H1 (cell line): ENCODE measurements at regions not wholly inside any gene's neighbourhood (a gene's known extent, or its start where the extent isn't known, plus 50 kb on each side); places are given as distances from the start of the nearest gene placed in this dataset.

Source experiments
- CTCF ChIA-PET: fragments of 300-600 bp; sonication (Branson Sonifier 250); formaldehyde crosslinking; loops from one replicate; lab custom pipeline; 2021; ENCODE audit not compliant: partially characterized antibody; lab: Charles Lee
- POLR2A ChIA-PET: fragments of 300-600 bp; sonication (Branson Sonifier 250); formaldehyde crosslinking; loops from one replicate; lab custom pipeline; 2021; ENCODE audit warnings: inconsistent platforms; ENCODE audit not compliant: partially characterized antibody; lab: Charles Lee
- DNase-seq, 2 experiments: peaks; one replicate each; pipeline versions ENCODE4 v3.0.0 to v3.0.0-alpha.2; 2010 to 2022; ENCODE audit warnings: low spot score in 2 of 2, low read depth in 1 of 2, mixed read lengths in 1 of 2
- FAIRE-seq: peaks from 2 replicates; lab custom pipeline; 2011; peaks lifted over from hg19 to GRCh38; lab: Jason Lieb, UNC
- H2AFZ ChIP-seq: 2 replicates; pipeline ENCODE4 v1.8.1; 2012; ENCODE audit warnings: low read length, inconsistent platforms
- H2AK5ac ChIP-seq: 2 replicates; pipeline ENCODE4 v1.6.1; 2013; ENCODE audit warnings: low read depth, low read length
- H2BK120ac ChIP-seq: replicated peaks from 2 replicates; pipeline ENCODE3; 2013; ENCODE audit warnings: low read depth, low read length, inconsistent platforms
- H2BK12ac ChIP-seq: 2 replicates; pipeline ENCODE4 v1.6.1; 2013; ENCODE audit warnings: low read depth, low read length
- H2BK15ac ChIP-seq: 2 replicates; pipeline ENCODE4 v1.6.1; 2013; ENCODE audit warnings: low read length
- H2BK20ac ChIP-seq: 2 replicates; pipeline ENCODE4 v1.6.1; 2013; ENCODE audit warnings: low read length
- H2BK5ac ChIP-seq: 2 replicates; pipeline ENCODE4 v1.6.1; 2013; ENCODE audit warnings: low read depth, low read length
- H3K14ac ChIP-seq: 2 replicates; pipeline ENCODE4 v1.6.1; 2013; ENCODE audit warnings: inconsistent platforms; ENCODE audit not compliant: insufficient read length
- H3K18ac ChIP-seq: 2 replicates; pipeline ENCODE4 v1.6.1; 2013; ENCODE audit warnings: low read length; ENCODE audit errors: extremely low read depth
- H3K23ac ChIP-seq: 2 replicates; pipeline ENCODE4 v1.6.1; 2013; ENCODE audit warnings: inconsistent platforms; ENCODE audit not compliant: insufficient read length
- H3K23me2 ChIP-seq: 2 replicates; pipeline ENCODE4 v1.6.1; 2013; ENCODE audit warnings: low read depth, low read length
- H3K27ac ChIP-seq: 2 replicates; pipeline ENCODE4 v1.6.1; 2011; ENCODE audit warnings: low read depth, low read length, inconsistent platforms
- H3K27me3 ChIP-seq, 4 experiments: replicated peaks in 1 of 4; 1 replicate in 1 of 4; 2 replicates in 3 of 4; pipeline versions ENCODE4 v1.6.1 to v1.8.1; 2011 to 2013; ENCODE audit warnings: low read length in 3 of 4, mild to moderate bottlenecking in 3 of 4, inconsistent platforms in 2 of 4, mixed read lengths in 2 of 4, moderate library complexity in 1 of 4; ENCODE audit not compliant: control insufficient read depth in 3 of 4, insufficient read depth in 3 of 4; ENCODE audit errors: extremely low read depth in 1 of 4
- H3K36me3 ChIP-seq, 4 experiments: 2 replicates each; pipeline versions ENCODE4 v1.6.1 to v1.8.1; 2011 to 2013; ENCODE audit warnings: mild to moderate bottlenecking in 4 of 4, low read length in 3 of 4, moderate library complexity in 2 of 4, control low read depth in 1 of 4, inconsistent platforms in 1 of 4; ENCODE audit not compliant: insufficient read depth in 4 of 4, control insufficient read depth in 2 of 4
- H3K4ac ChIP-seq: replicated peaks from 2 replicates; pipeline ENCODE3; 2013; ENCODE audit warnings: low read length, low read depth, mixed read lengths, inconsistent platforms; ENCODE audit not compliant: insufficient read length
- H3K4me1 ChIP-seq, 4 experiments: replicated peaks in 1 of 4; 1 replicate in 1 of 4; 2 replicates in 3 of 4; pipeline versions ENCODE4 v1.6.1 to v1.8.1; 2011 to 2013; ENCODE audit warnings: low read length in 3 of 4, inconsistent platforms in 2 of 4, mixed read lengths in 1 of 4; ENCODE audit not compliant: insufficient read depth in 4 of 4, control insufficient read depth in 3 of 4
- H3K4me2 ChIP-seq, 2 experiments: 2 replicates each; pipeline versions ENCODE4 v1.6.1 to v1.8.1; 2011 to 2013; ENCODE audit warnings: low read depth in 2 of 2, low read length in 2 of 2, control low read depth in 1 of 2, inconsistent platforms in 1 of 2, mild to moderate bottlenecking in 1 of 2; ENCODE audit not compliant: insufficient read depth in 1 of 2
- H3K4me3 ChIP-seq, 4 experiments: fragments of 200-600, 300-600 bp in 1 of 4; sonication (generic), shearing (Covaris generic), sonication (Bioruptor Twin) in 1 of 4; 2 replicates each; pipeline versions ENCODE4 v1.5.1 to v1.8.1; 2011 to 2016; ENCODE audit warnings: low read length in 4 of 4, low read depth in 3 of 4, control low read depth in 2 of 4, inconsistent platforms in 2 of 4, mild to moderate bottlenecking in 2 of 4, mixed read lengths in 1 of 4, moderate library complexity in 1 of 4; ENCODE audit not compliant: insufficient read depth in 2 of 4; ENCODE audit errors: extremely low read depth in 1 of 4
- H3K56ac ChIP-seq: replicated peaks from 2 replicates; pipeline ENCODE3; 2013; ENCODE audit warnings: low read depth, mild to moderate bottlenecking, mixed read lengths, low read length, inconsistent platforms; ENCODE audit not compliant: insufficient read length
- H3K79me1 ChIP-seq: 2 replicates; pipeline ENCODE4 v1.6.1; 2013; ENCODE audit warnings: low read depth, low read length, control low read depth
- H3K79me2 ChIP-seq, 2 experiments: 2 replicates each; pipeline versions ENCODE4 v1.6.1 to v1.8.1; 2012 to 2013; ENCODE audit warnings: low read length in 2 of 2, mild to moderate bottlenecking in 2 of 2, inconsistent platforms in 1 of 2; ENCODE audit not compliant: insufficient read depth in 2 of 2, control insufficient read depth in 1 of 2
- H3K9ac ChIP-seq, 4 experiments: replicated peaks in 1 of 4; 1 replicate in 1 of 4; 2 replicates in 3 of 4; pipeline versions ENCODE4 v1.6.1 to v1.8.1; 2011 to 2013; ENCODE audit warnings: low read depth in 3 of 4, low read length in 3 of 4, control low read depth in 2 of 4, mild to moderate bottlenecking in 2 of 4, moderate library complexity in 2 of 4, inconsistent platforms in 1 of 4; ENCODE audit errors: extremely low read depth in 1 of 4
- H3K9me3 ChIP-seq, 2 experiments: 2 replicates each; pipeline versions ENCODE4 v1.6.1 to v1.8.1; 2012 to 2013; ENCODE audit warnings: mild to moderate bottlenecking in 2 of 2, moderate library complexity in 2 of 2, control low read depth in 1 of 2, inconsistent platforms in 1 of 2, low read depth in 1 of 2, low read length in 1 of 2, mixed read lengths in 1 of 2; ENCODE audit not compliant: insufficient read depth in 2 of 2
- H4K20me1 ChIP-seq, 2 experiments: replicated peaks in 1 of 2; 2 replicates each; pipeline versions ENCODE3 to v1.8.1; 2011 to 2013; ENCODE audit warnings: inconsistent platforms in 2 of 2, low read length in 2 of 2, mild to moderate bottlenecking in 1 of 2; ENCODE audit not compliant: insufficient read depth in 2 of 2, control insufficient read depth in 1 of 2
- H4K5ac ChIP-seq: 2 replicates; pipeline ENCODE4 v1.6.1; 2013; ENCODE audit warnings: low read length, low read depth, mixed read lengths, inconsistent platforms; ENCODE audit not compliant: insufficient read length
- H4K8ac ChIP-seq: 2 replicates; pipeline ENCODE4 v1.8.0; 2013; ENCODE audit warnings: mild to moderate bottlenecking, moderate library complexity, low read length, inconsistent platforms; ENCODE audit not compliant: insufficient read depth; ENCODE audit errors: extremely low read depth
- H4K91ac ChIP-seq: replicated peaks from 2 replicates; pipeline ENCODE3; 2013; ENCODE audit warnings: low read length, mixed read lengths, inconsistent platforms; ENCODE audit not compliant: insufficient read length
- ASH2L ChIP-seq: fragments of 200-600, 300-600 bp; sonication (generic); IDR thresholded peaks from one replicate; pipeline ENCODE4 v1.7.1; 2017; ENCODE audit warnings: low read length
- CBX5 ChIP-seq: fragments of 300-800, 300-1000 bp; sonication (generic); IDR thresholded peaks from 2 replicates; pipeline ENCODE4 v1.7.1; 2016; ENCODE audit warnings: antibody characterized with exemption, low read length, low read depth
- CBX8 ChIP-seq: fragments of 300-800, 300-1000 bp; sonication (generic); IDR thresholded peaks from 2 replicates; pipeline ENCODE4 v1.7.1; 2016; ENCODE audit warnings: low read depth, low read length, borderline replicate concordance
- CEBPB ChIP-seq: IDR thresholded peaks from 2 replicates; pipeline ENCODE4 v1.6.1; 2012; ENCODE audit warnings: low read depth, low read length
- CHD1 ChIP-seq: IDR thresholded peaks from 2 replicates; pipeline ENCODE4 v1.6.1; 2012; ENCODE audit warnings: low read depth, low read length, improper control_type of control experiment
- CHD2 ChIP-seq: IDR thresholded peaks from 2 replicates; pipeline ENCODE4 v1.6.1; 2012; ENCODE audit warnings: low read length, improper control_type of control experiment
- E2F6 ChIP-seq: IDR thresholded peaks from 2 replicates; pipeline ENCODE4 v1.6.1; 2012; ENCODE audit warnings: inconsistent platforms
- HDAC2 ChIP-seq, 2 experiments: fragments of 300-600 bp in 1 of 2; sonication (generic) in 1 of 2; IDR thresholded peaks; 2 replicates each; pipeline ENCODE4 v1.6.1; 2011 to 2012; ENCODE audit warnings: low read depth in 2 of 2, low read length in 2 of 2, mild to moderate bottlenecking in 2 of 2, moderate library complexity in 2 of 2, borderline replicate concordance in 1 of 2, inconsistent platforms in 1 of 2
- JUN ChIP-seq: IDR thresholded peaks from 2 replicates; pipeline ENCODE4 v1.6.1; 2011; ENCODE audit warnings: low read depth, mild to moderate bottlenecking, improper control_type of control experiment, low read length
- RFX5 ChIP-seq: IDR thresholded peaks from 2 replicates; pipeline ENCODE4 v1.6.1; 2011; ENCODE audit warnings: low read depth, low read length, improper control_type of control experiment, borderline replicate concordance
- SIRT6 ChIP-seq: IDR thresholded peaks from one replicate; pipeline ENCODE4 v1.7.1; 2012; ENCODE audit warnings: low read length, inconsistent platforms
- SRF ChIP-seq: IDR thresholded peaks from 2 replicates; pipeline ENCODE4 v1.6.1; 2011; ENCODE audit warnings: mild to moderate bottlenecking, low read depth, low read length, moderate library complexity
- TAF1 ChIP-seq: IDR thresholded peaks from 2 replicates; pipeline ENCODE4 v1.6.1; 2011; ENCODE audit warnings: mild to moderate bottlenecking, low read depth, low read length
- WGBS, 2 experiments: shearing (Covaris generic) in 1 of 2; methylation state at CpG; one replicate each; pipeline versions ENCODE4 v1.1.6 to v1.1.7; 2013 to 2015; ENCODE audit warnings: low lambda C conversion rate in 2 of 2, mixed read lengths in 2 of 2, inconsistent platforms in 1 of 2, low coverage in 1 of 2, missing lambda C conversion rate in 1 of 2; ENCODE audit not compliant: insufficient replicate concordance in 2 of 2, insufficient coverage in 1 of 2, insufficient read length in 1 of 2; ENCODE audit errors: extremely low coverage in 1 of 2, missing lambda C conversion rate in 1 of 2; 5-methylcytosine and 5-hydroxymethylcytosine counted together

- H4K8ac ChIP-seq: no peak overlapping the region
- ChIA-PET CTCF (interaction anchor here (1.9 to 7.1 kb wide), 2 partner anchors 11 to 638 kb away, joined by 5 to 66 read pairs; no protein-coding TSS in a partner anchor), POLR2A (no interaction called here)
- peaks cover 0 to 2% of the 10 kb centered on the region in 2 experiments for H4K20me1 ChIP-seq
- H3K27me3 ChIP-seq: no peaks in the 10 kb centered on the region; a peak in 1 of 7 replicates
- no peak overlapping the region for H2BK5ac ChIP-seq
- no peak overlapping the region for H2BK20ac ChIP-seq
- no peaks in the 10 kb centered on the region for H3K4me1 ChIP-seq
- H2AK5ac ChIP-seq: no peak overlapping the region
- H3K4ac ChIP-seq: no peak overlapping the region
- no peak for TF ChIP-seq RFX5
- TF ChIP-seq CHD1: no peak
- TF ChIP-seq CEBPB: no peak
- TF ChIP-seq ASH2L: no peak
- TF ChIP-seq JUN: no peak
- TF ChIP-seq CBX5: no peak
- no peak for TF ChIP-seq TAF1
- no peak for TF ChIP-seq SRF
- no peak for TF ChIP-seq CHD2
- no peak for TF ChIP-seq SIRT6
- no peak for TF ChIP-seq CBX8
- TF ChIP-seq E2F6: no peak
- TF ChIP-seq HDAC2 (IDR thresholded peaks at IDR 0.05; ENCODE audit: borderline replicate concordance in 1 of 2, low read depth in 2 of 2, low read length in 2 of 2): no peak
- H3K4me3 ChIP-seq: no peak overlapping the region
- H2BK12ac ChIP-seq: no peak overlapping the region
- no peak overlapping the region for H3K18ac ChIP-seq
- no peak overlapping the region for H2AFZ ChIP-seq
- no peak overlapping the region for H2BK120ac ChIP-seq
- DNase-seq (no peak), FAIRE-seq (no peak)
- H3K23ac ChIP-seq: no peak overlapping the region
- no peaks in the 10 kb centered on the region for H3K36me3 ChIP-seq
- no peak overlapping the region for H3K14ac ChIP-seq
- H2BK15ac ChIP-seq: no peak overlapping the region
- H3K79me2 ChIP-seq: no peaks in the 10 kb centered on the region
- no peak overlapping the region for H4K5ac ChIP-seq
- peaks cover 7% of the 10 kb centered on the region; the same call in 1 of the 2 replicates for H3K23me2 ChIP-seq
- H3K79me1 ChIP-seq: no peaks in the 10 kb centered on the region
- no peak overlapping the region for H4K91ac ChIP-seq
- H3K56ac ChIP-seq: no peak overlapping the region
- no peaks in the 10 kb centered on the region for H3K9me3 ChIP-seq
- 88% methylated on average over 6 of the region's 6 CpGs; no CpG with 5 or more reads in 1 of the 2 experiments for WGBS, 2 experiments
- no peak overlapping the region for H3K27ac ChIP-seq
- H3K4me2 ChIP-seq: no peak overlapping the region
- H3K9ac ChIP-seq: no peak overlapping the region
Measured at GRCh38 chr15:98439523-98439942, 208.8 kb upstream of the IGF1R start.
